ENCODE measurements at regions not wholly inside any gene's neighbourhood (a gene's known extent, or its start where the extent isn't known, plus 50 kb on each side); places are given as distances from the start of the nearest gene placed in this dataset.

DNA sequence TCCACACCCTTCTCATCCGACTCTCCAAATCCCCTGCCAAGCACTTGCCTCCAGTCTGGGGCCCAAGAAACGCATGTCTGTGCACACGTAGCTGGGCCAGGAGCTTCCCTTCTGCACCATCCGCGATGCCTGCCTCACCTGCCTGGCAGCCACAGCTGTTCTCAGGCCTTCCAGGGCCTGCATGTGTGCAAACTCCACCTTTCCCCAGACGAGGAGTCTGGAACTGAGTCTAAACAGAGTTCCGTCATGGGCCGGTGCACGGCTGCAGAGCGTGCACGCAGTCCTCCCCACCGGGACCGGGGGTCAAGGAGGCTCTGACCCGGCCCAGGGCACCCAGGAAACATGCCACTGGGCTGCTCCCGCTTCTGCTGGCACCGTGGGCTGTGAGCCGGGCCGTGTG lies 66.8 kb upstream of the SALL3 start:
- TF ChIP-seq, protein P1, sequence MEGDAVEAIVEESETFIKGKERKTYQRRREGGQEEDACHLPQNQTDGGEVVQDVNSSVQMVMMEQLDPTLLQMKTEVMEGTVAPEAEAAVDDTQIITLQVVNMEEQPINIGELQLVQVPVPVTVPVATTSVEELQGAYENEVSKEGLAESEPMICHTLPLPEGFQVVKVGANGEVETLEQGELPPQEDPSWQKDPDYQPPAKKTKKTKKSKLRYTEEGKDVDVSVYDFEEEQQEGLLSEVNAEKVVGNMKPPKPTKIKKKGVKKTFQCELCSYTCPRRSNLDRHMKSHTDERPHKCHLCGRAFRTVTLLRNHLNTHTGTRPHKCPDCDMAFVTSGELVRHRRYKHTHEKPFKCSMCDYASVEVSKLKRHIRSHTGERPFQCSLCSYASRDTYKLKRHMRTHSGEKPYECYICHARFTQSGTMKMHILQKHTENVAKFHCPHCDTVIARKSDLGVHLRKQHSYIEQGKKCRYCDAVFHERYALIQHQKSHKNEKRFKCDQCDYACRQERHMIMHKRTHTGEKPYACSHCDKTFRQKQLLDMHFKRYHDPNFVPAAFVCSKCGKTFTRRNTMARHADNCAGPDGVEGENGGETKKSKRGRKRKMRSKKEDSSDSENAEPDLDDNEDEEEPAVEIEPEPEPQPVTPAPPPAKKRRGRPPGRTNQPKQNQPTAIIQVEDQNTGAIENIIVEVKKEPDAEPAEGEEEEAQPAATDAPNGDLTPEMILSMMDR (IDR thresholded peaks at IDR 0.05): no peak
- no peak for TF ChIP-seq POLR2AphosphoS5 (IDR thresholded peaks at IDR 0.05)

Measured in sigmoid colon (tissue), 4 donors.